HG02852 (cell line): ENCODE measurements at regions not wholly inside any gene's neighbourhood (a gene's known extent, or its start where the extent isn't known, plus 50 kb on each side); places are given as distances from the start of the nearest gene placed in this dataset.
"Not testable (repeated sequence)": the region's sequence is repeated elsewhere in the genome, so short reads cannot be mapped to it uniquely, and the experiment has no call there.

Source experiments
- ATAC-seq: cut with Tn5 transposase; IDR thresholded peaks from one replicate; pipeline ENCODE4 v1.9.1; 2021; ENCODE audit warnings: mild to moderate bottlenecking, moderate library complexity; ENCODE audit not compliant: unreplicated experiment

DNA sequence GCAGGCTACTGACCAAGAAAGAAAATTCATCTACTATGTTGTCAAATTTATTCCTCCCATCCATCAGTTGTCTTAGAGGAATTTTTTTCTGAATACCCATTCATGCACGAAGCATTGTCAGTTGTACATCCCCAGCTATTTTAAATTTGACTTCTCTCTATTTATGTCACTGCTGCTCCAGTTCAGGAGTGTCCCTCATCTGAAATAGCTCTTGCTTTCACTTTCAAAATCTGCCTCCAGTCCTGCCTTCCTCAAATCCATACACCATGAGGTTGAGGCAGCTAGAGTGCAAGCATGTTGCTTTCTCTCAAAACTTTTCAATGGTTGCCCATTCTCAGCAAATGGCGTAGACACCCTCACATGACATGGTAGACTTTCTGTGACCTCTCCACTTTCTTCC, 335.4 kb upstream of the CDH2 start:
- ATAC-seq: peak; percentile 79

GRCh38 chr18:28511413-28511821, 334.5 kb upstream of the CDH2 start:
- no peak for ATAC-seq

DNA sequence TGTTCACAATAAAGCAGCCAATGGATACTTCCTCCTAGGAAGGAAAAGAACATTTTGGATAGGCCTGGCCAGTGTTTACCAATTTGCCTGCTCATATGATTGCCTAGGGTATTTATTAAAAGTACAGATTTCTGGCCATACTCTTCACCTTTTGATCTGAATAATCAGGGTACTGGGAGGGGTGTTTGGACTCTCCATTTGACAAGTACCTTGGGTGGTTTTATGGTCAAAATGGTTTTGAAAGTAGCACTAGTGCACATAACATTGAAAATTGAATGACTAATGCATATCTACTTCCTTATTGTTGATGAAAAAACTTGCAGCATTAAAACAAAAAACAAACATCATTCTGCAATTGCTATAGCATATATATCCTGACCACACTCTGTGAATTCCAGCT, 333.3 kb upstream of the CDH2 start:
- no peak for ATAC-seq

DNA sequence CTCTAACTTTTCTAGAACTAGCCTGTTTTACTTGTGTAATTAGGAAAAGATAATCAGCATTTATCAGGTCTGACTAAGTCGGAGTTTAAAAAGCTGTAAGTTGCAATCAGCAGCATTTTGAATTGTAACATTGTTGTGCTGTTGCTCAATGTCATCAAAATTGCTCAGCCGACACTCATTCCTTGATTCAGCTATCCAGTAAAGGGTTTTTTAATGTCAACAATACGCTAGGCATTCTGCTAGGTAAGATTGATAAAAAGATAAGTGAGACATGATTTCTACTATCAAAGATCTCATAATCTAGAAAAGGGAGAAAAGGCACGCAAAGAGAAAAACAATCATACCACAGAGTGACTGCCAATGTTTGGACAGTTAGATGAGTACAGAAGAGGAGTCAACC, 327.1 kb upstream of the CDH2 start:
- no peak for ATAC-seq

GRCh38 chr18:28494151-28494550, 317.2 kb upstream of the CDH2 start:
- ATAC-seq: no peak

- peak; percentile 69 for ATAC-seq
Observed at GRCh38 chr18:28485918-28486317, 309.0 kb upstream of the CDH2 start.

DNA sequence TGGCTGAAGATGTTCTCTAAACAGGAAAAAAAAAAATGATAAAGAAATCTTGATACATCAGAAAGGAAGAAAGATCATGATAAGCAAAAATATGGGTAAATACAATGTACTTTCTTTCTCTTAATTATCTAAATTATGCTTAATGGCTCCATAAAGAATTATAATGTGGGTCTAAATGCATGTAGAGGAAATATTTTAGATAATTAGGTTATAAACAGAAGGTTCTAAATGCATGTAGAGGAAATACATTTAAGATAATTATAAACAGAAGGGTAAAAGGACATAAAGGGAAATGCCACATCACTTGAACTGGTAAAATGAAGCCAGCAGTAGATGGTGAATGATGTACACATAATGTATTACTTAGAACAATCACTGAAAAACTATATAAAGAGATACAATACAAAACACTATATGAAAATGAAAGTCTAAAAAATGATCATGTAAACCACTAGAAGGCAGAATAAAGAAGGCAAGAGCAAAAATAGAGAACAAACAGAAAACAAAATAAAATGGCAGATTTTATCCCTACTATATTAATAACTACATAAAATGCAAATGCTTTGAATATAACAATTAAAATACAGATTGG, 308.4 kb upstream of the CDH2 start:
- ATAC-seq: peak; percentile 37

- no peak for ATAC-seq
Observed at GRCh38 chr18:28478531-28478930, 301.6 kb upstream of the CDH2 start.

- no peak for ATAC-seq
Observed at GRCh38 chr18:28476302-28476701, 299.4 kb upstream of the CDH2 start.

- ATAC-seq: no peak
Observed at GRCh38 chr18:28469946-28470345, 293.0 kb upstream of the CDH2 start.

GRCh38 chr18:28468901-28469300, 292.0 kb upstream of the CDH2 start:
- no peak for ATAC-seq

GRCh38 chr18:28466204-28466603, 289.3 kb upstream of the CDH2 start:
- no peak for ATAC-seq

- no peak for ATAC-seq
Observed at GRCh38 chr18:28459587-28459986, 282.7 kb upstream of the CDH2 start.

DNA sequence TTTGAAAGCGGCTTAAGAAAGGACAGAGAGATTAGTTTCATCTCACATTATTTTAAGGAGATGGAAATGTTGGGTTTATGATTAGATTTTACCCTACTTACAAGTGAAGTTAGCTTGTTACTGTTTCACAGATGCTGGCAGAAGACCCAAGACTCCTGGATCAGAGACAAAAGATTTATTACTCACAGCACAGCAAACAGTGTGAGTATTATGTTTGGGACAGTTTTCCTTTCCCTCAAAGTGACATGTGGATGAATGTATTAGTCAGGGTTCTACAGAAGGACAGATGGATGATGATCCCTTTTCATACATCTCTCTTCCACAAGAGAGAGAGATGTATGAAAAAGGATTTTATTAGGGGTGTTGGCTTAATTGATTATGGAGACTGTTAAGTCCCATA, 281.8 kb upstream of the CDH2 start:
- ATAC-seq: no peak

GRCh38 chr18:28457784-28458183, 280.9 kb upstream of the CDH2 start:
- ATAC-seq: no peak

DNA sequence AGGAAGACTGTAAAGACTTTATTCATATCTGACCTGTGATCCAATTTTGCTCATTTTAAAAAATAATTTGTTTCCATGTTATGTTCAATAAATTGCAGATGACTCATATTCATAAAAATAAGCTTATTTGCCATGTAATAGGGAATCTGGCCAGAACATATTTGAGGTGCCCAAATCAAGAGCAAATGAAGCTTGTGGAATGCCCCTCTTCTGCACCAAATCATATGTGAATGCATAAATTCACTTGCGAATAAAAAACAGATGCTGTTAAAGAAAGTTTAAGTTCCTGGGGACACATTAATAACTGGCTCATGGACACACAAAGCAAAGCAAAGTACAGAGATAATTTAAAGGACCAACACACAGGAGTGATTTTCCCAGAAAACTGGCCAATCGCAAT, 279.0 kb upstream of the CDH2 start:
- ATAC-seq: no peak

DNA sequence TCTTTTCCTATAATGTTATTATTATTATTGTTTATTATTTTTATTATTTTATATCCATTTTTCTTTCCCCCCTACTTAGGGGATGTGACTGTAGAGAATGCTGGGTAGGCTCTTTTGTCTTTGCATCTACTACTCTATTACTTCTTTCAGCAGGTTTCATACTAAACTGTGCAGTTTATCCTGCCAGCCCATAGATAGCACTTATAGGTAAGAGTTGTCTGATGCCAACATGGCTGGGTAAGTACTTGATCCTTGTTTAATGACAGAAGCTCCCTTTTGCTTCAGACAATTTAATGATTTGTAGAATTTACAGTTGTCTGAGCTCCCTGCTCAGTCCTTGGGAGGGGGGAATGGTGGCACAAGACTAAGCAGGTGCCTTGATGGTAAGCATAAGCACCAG, 262.9 kb upstream of the CDH2 start:
- no peak for ATAC-seq

- no peak for ATAC-seq
Observed at GRCh38 chr18:28438381-28438780, 261.5 kb upstream of the CDH2 start.

DNA sequence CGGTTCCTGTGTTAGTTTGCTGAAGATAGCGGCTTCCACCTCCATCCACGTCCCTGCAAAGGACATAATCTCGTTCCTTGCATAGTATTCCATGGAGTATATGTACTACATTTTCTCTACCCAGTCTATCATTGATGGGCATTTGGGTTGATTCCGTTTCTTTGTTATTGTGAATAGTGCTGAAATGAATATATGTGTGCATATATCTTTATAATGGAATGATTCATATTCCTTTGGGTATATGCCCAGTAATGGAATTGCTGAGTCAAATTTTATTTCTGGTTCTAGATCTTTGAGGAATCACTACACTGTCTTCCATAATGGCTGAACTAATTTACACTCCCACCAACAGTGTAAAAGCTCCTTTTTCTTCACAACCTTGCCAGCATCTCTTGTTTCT, 255.4 kb upstream of the CDH2 start:
- no peak for ATAC-seq

- ATAC-seq: no peak
Observed at GRCh38 chr18:28425886-28426285, 249.0 kb upstream of the CDH2 start.

- no peak for ATAC-seq
Observed at GRCh38 chr18:28422577-28422976, 245.6 kb upstream of the CDH2 start.

GRCh38 chr18:28421950-28422349, 245.0 kb upstream of the CDH2 start:
- not testable (repeated sequence) for ATAC-seq

DNA sequence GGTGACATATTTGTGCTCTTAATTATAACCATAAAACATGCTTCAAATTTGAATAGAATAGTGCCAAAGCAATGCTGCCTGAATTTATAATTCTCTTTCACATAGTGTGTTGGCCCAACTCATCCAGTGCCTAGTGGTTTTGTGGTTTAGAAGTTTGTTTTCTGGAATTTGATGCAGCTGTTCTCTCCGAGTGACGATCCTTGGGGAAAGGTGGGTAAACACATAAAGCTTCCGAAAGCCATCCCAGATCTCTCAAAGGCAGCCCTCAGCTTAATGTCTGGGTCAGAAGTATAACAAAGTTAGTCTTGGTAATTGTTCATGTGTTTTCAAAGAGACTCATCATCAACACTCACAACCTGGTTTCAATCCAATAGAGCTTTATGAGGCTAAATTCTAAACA, 235.6 kb upstream of the CDH2 start:
- ATAC-seq: no peak

DNA sequence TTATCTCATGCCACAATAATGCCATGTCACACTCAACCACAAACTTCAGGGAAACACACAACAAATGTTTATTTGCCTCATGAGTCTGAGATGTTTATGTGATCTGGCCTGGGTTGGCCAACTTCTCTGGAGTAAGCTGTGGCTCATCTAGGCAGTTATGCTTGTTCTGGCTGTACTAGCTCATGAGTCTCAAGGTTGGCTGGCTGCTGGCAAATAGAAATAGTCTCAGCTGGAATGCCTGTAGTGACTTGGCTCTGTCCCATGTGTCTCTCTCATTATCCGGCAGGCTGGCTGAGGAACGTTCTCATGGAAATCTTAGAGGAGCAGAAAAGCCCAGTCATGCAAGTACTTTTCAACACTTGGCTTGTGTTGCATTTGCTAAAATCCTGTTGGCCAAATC, 234.9 kb upstream of the CDH2 start:
- no peak for ATAC-seq
